B cell (primary cell): ENCODE measurements at regions not wholly inside any gene's neighbourhood (a gene's known extent, or its start where the extent isn't known, plus 50 kb on each side); places are given as distances from the start of the nearest gene placed in this dataset.

Source experiments
- ATAC-seq: fragments of 200-7000 bp; cut with Tn5 transposase; one replicate; pipeline ENCODE4 v1.10.0; 2021; ENCODE audit warnings: low read depth, mild to moderate bottlenecking, moderate number of reproducible peaks, moderate library complexity
- CTCF ChIA-PET: fragments of 350-600 bp; sonication (Branson Sonifier 250); formaldehyde crosslinking; loops from one replicate; lab custom pipeline; 2021; ENCODE audit warnings: antibody characterized with exemption, inconsistent platforms; lab: Charles Lee
- POLR2A ChIA-PET: fragments of 350-600 bp; sonication (Branson Sonifier 250); formaldehyde crosslinking; loops from one replicate; lab custom pipeline; 2021; ENCODE audit warnings: antibody characterized with exemption; lab: Charles Lee
- DNase-seq: peaks from one replicate; pipeline ENCODE4 v3.0.0; 2013
- H2AFZ ChIP-seq: 2 replicates; pipeline ENCODE4 v1.6.1; 2012; ENCODE audit warnings: mild to moderate bottlenecking, low read depth, low read length; ENCODE audit not compliant: insufficient read depth, poor library complexity, severe bottlenecking
- H3K27ac ChIP-seq, 2 donors: 1 replicate in 1 of 2; 2 replicates in 1 of 2; pipeline ENCODE4 v1.5.1; 2012 to 2013; ENCODE audit warnings: low read length in 2 of 2, mild to moderate bottlenecking in 2 of 2, moderate library complexity in 1 of 2
- H3K27me3 ChIP-seq, 4 experiments: fragments of 200-600 bp in 1 of 4; sonication (generic) in 1 of 4; replicated peaks in 1 of 4; 1 replicate in 2 of 4; 2 replicates in 2 of 4; pipeline versions ENCODE4 v1.6.1 to v1.7.0; 2013 to 2016; ENCODE audit warnings: low read length in 3 of 4, mild to moderate bottlenecking in 2 of 4, mixed read lengths in 1 of 4, moderate library complexity in 1 of 4; ENCODE audit not compliant: insufficient read depth in 4 of 4, control insufficient read depth in 3 of 4; ENCODE audit errors: control extremely low read depth in 1 of 4
- H3K36me3 ChIP-seq, 2 experiments: replicated peaks in 1 of 2; 1 replicate in 1 of 2; 2 replicates in 1 of 2; pipeline versions ENCODE4 v1.6.1 to v1.7.1; 2013; ENCODE audit warnings: low read length in 1 of 2; ENCODE audit not compliant: insufficient read depth in 2 of 2, control insufficient read depth in 1 of 2; ENCODE audit errors: control extremely low read depth in 1 of 2, extremely low read depth in 1 of 2
- H3K4me1 ChIP-seq, 2 donors: fragments of 200-600 bp in 1 of 2; sonication (generic) in 1 of 2; 1 replicate in 1 of 2; 2 replicates in 1 of 2; pipeline versions ENCODE4 v1.5.1 to v1.6.1; 2013 to 2017; ENCODE audit warnings: low read length in 2 of 2; ENCODE audit not compliant: control insufficient read depth in 2 of 2, insufficient read depth in 2 of 2
- H3K4me2 ChIP-seq: replicated peaks from 2 replicates; pipeline ENCODE3; 2012; ENCODE audit warnings: mild to moderate bottlenecking, low read depth, low read length; ENCODE audit not compliant: poor library complexity, severe bottlenecking
- H3K4me3 ChIP-seq, 5 experiments: fragments of 200-600 bp in 1 of 5; sonication (generic) in 1 of 5; 1 replicate in 3 of 5; 2 replicates in 2 of 5; pipeline versions ENCODE4 v1.5.1 to v1.7.0; 2011 to 2016; ENCODE audit warnings: low read length in 4 of 5, mild to moderate bottlenecking in 4 of 5, low read depth in 2 of 5, control low read depth in 1 of 5, moderate library complexity in 1 of 5; ENCODE audit not compliant: insufficient read depth in 1 of 5; ENCODE audit errors: control extremely low read depth in 1 of 5, extremely low read depth in 1 of 5
- H3K79me2 ChIP-seq: fragments of 200-600 bp; sonication (generic); one replicate; pipeline ENCODE4 v1.6.0; 2016; ENCODE audit warnings: low read length; ENCODE audit not compliant: control insufficient read depth, insufficient read depth
- H3K9ac ChIP-seq: fragments of 200-600 bp; sonication (generic); 2 replicates; pipeline ENCODE4 v1.6.1; 2017; ENCODE audit warnings: mild to moderate bottlenecking, low read length, moderate library complexity
- H3K9me3 ChIP-seq, 3 donors: one replicate each; pipeline versions ENCODE4 v1.6.1 to v1.7.1; 2013; ENCODE audit warnings: low read length in 2 of 3; ENCODE audit not compliant: control insufficient read depth in 2 of 3, insufficient read depth in 1 of 3; ENCODE audit errors: control extremely low read depth in 1 of 3
- H4K20me1 ChIP-seq: 2 replicates; pipeline ENCODE4 v1.6.0; 2012; ENCODE audit warnings: mild to moderate bottlenecking, low read length; ENCODE audit not compliant: insufficient read depth, control insufficient read depth, poor library complexity, severe bottlenecking
- H3K27ac Mint-ChIP-seq: one replicate; pipeline ENCODE4 v1.8.0; 2021; ENCODE audit warnings: mixed read lengths
- H3K27me3 Mint-ChIP-seq: one replicate; pipeline ENCODE4 v1.8.0; 2021; ENCODE audit warnings: mixed read lengths
- H3K4me1 Mint-ChIP-seq: one replicate; pipeline ENCODE4 v1.8.0; 2021; ENCODE audit warnings: mixed read lengths
- H3K4me3 Mint-ChIP-seq: one replicate; pipeline ENCODE4 v1.8.0; 2021; ENCODE audit warnings: mixed read lengths
- H3K9me3 Mint-ChIP-seq: one replicate; pipeline ENCODE4 v1.8.0; 2022; ENCODE audit warnings: mixed read lengths; ENCODE audit not compliant: insufficient read depth
- CTCF ChIP-seq: fragments of 200-600 bp; IDR thresholded peaks from one replicate; pipeline ENCODE4 v1.8.0; 2022; ENCODE audit warnings: antibody characterized with exemption, mild to moderate bottlenecking
- EZH2 ChIP-seq: IDR thresholded peaks from 2 replicates; pipeline ENCODE4 v1.6.1; 2012; ENCODE audit warnings: borderline replicate concordance, low read depth, mild to moderate bottlenecking, moderate library complexity, low read length; ENCODE audit not compliant: insufficient read depth, poor library complexity, severe bottlenecking
- WGBS: methylation state at CpG from one replicate; pipeline ENCODE4 v1.1.5; 2013; ENCODE audit warnings: missing lambda C conversion rate; ENCODE audit not compliant: insufficient coverage; 5-methylcytosine and 5-hydroxymethylcytosine counted together
- intact Hi-C: fragments of 100-400 bp; cut with micrococcal nuclease; formaldehyde crosslinking; loops from one replicate; pipeline ENCODE4 v1.10.0; 2022

GRCh38 chr2:83461135-83461534 is 997.9 kb downstream of the SUCLG1 start:
- no peak overlapping the region for H3K27ac Mint-ChIP-seq
- WGBS: 93% methylated on average over 3 of the region's 3 CpGs

GRCh38 chr2:83459456-83459855 is 999.6 kb downstream of the SUCLG1 start:
- Mint-ChIP-seq H3K27ac (no peak overlapping the region), H3K4me3 (no peak overlapping the region), H3K9me3 (peaks cover 2% of the 10 kb centered on the region), H3K27me3 (no peaks in the 10 kb centered on the region), H3K4me1 (no peaks in the 10 kb centered on the region)
- Histone ChIP-seq H3K79me2 (no peaks in the 10 kb centered on the region), H3K9me3 (no peaks in the 10 kb centered on the region), H3K4me3 (no peak overlapping the region), H3K9ac (no peak overlapping the region), H3K4me1 (no peaks in the 10 kb centered on the region), H4K20me1 (no peaks in the 10 kb centered on the region), H3K27me3 (no peaks in the 10 kb centered on the region), H3K4me2 (no peak overlapping the region), H2AFZ (no peak overlapping the region), H3K27ac (no peak overlapping the region), H3K36me3 (no peaks in the 10 kb centered on the region)
- ChIA-PET CTCF (no interaction called here), POLR2A (no interaction called here)
- TF ChIP-seq EZH2: no peak
- no peak for TF ChIP-seq CTCF
- DNase-seq (no peak), ATAC-seq (no peak)
- no CpG with 5 or more reads among the region's 2 CpGs for WGBS
- intact Hi-C loops: no loop called here

More at GRCh38 chr2:83461135-83461534, 997.9 kb downstream of the SUCLG1 start:
- Histone ChIP-seq H3K79me2 (no peaks in the 10 kb centered on the region), H3K36me3 (no peaks in the 10 kb centered on the region), H3K9me3 (no peaks in the 10 kb centered on the region), H3K27ac (no peak overlapping the region), H4K20me1 (no peaks in the 10 kb centered on the region), H3K4me1 (no peaks in the 10 kb centered on the region), H3K27me3 (no peaks in the 10 kb centered on the region), H2AFZ (no peak overlapping the region), H3K9ac (no peak overlapping the region), H3K4me2 (no peak overlapping the region), H3K4me3 (no peak overlapping the region)
- peaks cover 2% of the 10 kb centered on the region for H3K9me3 Mint-ChIP-seq
- ChIA-PET CTCF (no interaction called here), POLR2A (no interaction called here)
- H3K4me3 Mint-ChIP-seq: no peak overlapping the region
- intact Hi-C loops: no loop called here
- no peak for ATAC-seq
- no peaks in the 10 kb centered on the region for H3K27me3 Mint-ChIP-seq
- H3K4me1 Mint-ChIP-seq: no peaks in the 10 kb centered on the region
- no peak for TF ChIP-seq EZH2
- no peak for TF ChIP-seq CTCF
- DNase-seq: no peak
